Peyer's patch (tissue), 4 donors: ENCODE measurements at regions not wholly inside any gene's neighbourhood (a gene's known extent, or its start where the extent isn't known, plus 50 kb on each side); places are given as distances from the start of the nearest gene placed in this dataset.

Experiments used
- DNase-seq, 3 donors: peaks; one replicate each; pipeline ENCODE4 v3.0.0-alpha.2; 2017 to 2019
- H3K27ac ChIP-seq, 4 donors: fragments of 200-600 bp; sonication (generic); one replicate each; pipeline ENCODE4 v1.5.1; 2016 to 2019
- H3K27me3 ChIP-seq, 2 donors: fragments of 200-600 bp; sonication (generic); one replicate each; pipeline ENCODE4 v1.5.1; 2019
- H3K36me3 ChIP-seq, 3 donors: fragments of 200-600 bp; sonication (generic); one replicate each; pipeline ENCODE4 v1.5.1; 2016 to 2019
- H3K4me1 ChIP-seq, 4 donors: fragments of 200-600 bp; sonication (generic); one replicate each; pipeline ENCODE4 v1.5.1; 2016 to 2019
- H3K4me3 ChIP-seq, 4 donors: fragments of 200-600 bp; sonication (generic); 1 replicate in 3 of 4; 2 replicates in 1 of 4; pipeline ENCODE4 v1.5.1; 2016 to 2019; ENCODE audit warnings: mild to moderate bottlenecking in 1 of 4
- H3K9me3 ChIP-seq, 4 donors: fragments of 200-600 bp; sonication (generic); one replicate each; pipeline ENCODE4 v1.5.1; 2016 to 2019; ENCODE audit warnings: mild to moderate bottlenecking in 1 of 4
- CTCF ChIP-seq, 6 experiments: fragments of 450-650 bp in 4 of 6; fragments of 200-600 bp in 2 of 6; sonication (generic) in 1 of 6; IDR thresholded peaks; one replicate each; pipeline ENCODE4 v1.5.1; 2017 to 2019; ENCODE audit warnings: antibody characterized with exemption in 6 of 6, mild to moderate bottlenecking in 3 of 6, moderate library complexity in 1 of 6
- POLR2A ChIP-seq, 2 donors: fragments of 450-650 bp; IDR thresholded peaks; one replicate each; pipeline ENCODE4 v1.5.1; 2017; ENCODE audit warnings: antibody characterized with exemption in 2 of 2, mild to moderate bottlenecking in 2 of 2, moderate library complexity in 2 of 2

GRCh38 chr17:77395501-77396048 lies 254.8 kb downstream of the SEC14L1 start:
- peaks cover 15 to 63% (median 28%) of the 10 kb centered on the region in 4 donors for H3K4me1 ChIP-seq
- TF ChIP-seq POLR2A (IDR thresholded peaks at IDR 0.05) (no peak), CTCF (IDR thresholded peaks at IDR 0.05) (no peak)
- no peak overlapping the region for H3K27ac ChIP-seq
- H3K4me3 ChIP-seq = no peak overlapping the region
- H3K9me3 ChIP-seq = no peaks in the 10 kb centered on the region
- no peaks in the 10 kb centered on the region for H3K36me3 ChIP-seq
- no peak for DNase-seq
- H3K27me3 ChIP-seq = no peaks in the 10 kb centered on the region

- Histone ChIP-seq H3K4me1 (peaks cover 17 to 53% (median 23%) of the 10 kb centered on the region in 4 donors), H3K27ac (no peak overlapping the region)
Observed at GRCh38 chr17:77396610-77397009, 255.8 kb downstream of the SEC14L1 start.

GRCh38 chr17:77398274-77398673 lies 257.5 kb downstream of the SEC14L1 start:
- Histone ChIP-seq H3K9me3 (no peaks in the 10 kb centered on the region), H3K4me1 (peaks cover 8 to 36% (median 12%) of the 10 kb centered on the region in 4 donors), H3K27ac (no peak overlapping the region), H3K36me3 (peaks cover 0 to 17% (median 0%) of the 10 kb centered on the region in 3 donors), H3K27me3 (no peaks in the 10 kb centered on the region), H3K4me3 (no peak overlapping the region)
- TF ChIP-seq POLR2A (IDR thresholded peaks at IDR 0.05) = no peak
- TF ChIP-seq CTCF (IDR thresholded peaks at IDR 0.05) = no peak
- no peak for DNase-seq

More at GRCh38 chr17:77396610-77397009, 255.8 kb downstream of the SEC14L1 start:
- Histone ChIP-seq H3K27me3 (no peaks in the 10 kb centered on the region), H3K9me3 (no peaks in the 10 kb centered on the region), H3K4me3 (no peak overlapping the region), H3K36me3 (peaks cover 0 to under 1% (median 0%) of the 10 kb centered on the region in 3 donors)
- TF ChIP-seq POLR2A (IDR thresholded peaks at IDR 0.05) = no peak
- TF ChIP-seq CTCF (IDR thresholded peaks at IDR 0.05) = no peak
- no peak for DNase-seq

DNA sequence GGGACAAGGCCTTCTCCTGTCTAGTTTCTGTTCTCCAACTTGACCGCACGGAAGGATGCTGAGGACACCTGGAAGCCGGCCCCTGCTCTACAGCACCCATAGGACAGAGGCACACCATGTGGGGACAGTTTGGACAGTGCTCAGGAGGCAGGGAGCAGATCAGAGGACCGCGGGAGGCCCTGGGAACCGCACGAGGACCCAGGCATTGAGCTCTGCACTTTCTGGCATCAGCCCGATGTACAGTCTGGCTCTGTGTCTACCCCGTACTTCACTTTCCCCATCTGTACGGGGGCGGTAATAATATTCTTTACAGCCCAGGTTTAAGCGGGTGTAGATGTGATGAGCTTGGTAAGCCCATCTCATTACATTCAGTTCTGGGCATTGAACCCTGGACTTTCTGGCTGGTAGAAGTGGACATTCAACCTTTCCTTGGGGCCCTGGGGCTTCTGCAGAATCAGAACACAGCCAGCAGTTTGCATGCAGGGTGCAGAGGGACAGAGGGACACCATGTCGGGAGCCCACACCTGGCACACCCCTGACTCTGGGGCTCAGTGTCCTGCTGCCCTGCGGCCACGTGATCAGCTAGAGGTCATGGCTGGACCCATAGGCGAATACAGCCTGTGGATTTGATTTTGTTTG lies 258.7 kb downstream of the SEC14L1 start:
- DNase-seq = no peak
- H3K4me1 ChIP-seq = peaks cover 3 to 36% (median 17%) of the 10 kb centered on the region in 4 donors
- peak overlapping the region in 1 of 4 donors; percentile 81 for H3K27ac ChIP-seq
- TF ChIP-seq POLR2A (IDR thresholded peaks at IDR 0.05) = no peak
- no peak for TF ChIP-seq CTCF (IDR thresholded peaks at IDR 0.05)
- no peaks in the 10 kb centered on the region for H3K9me3 ChIP-seq
- peaks cover 0 to 23% (median 0%) of the 10 kb centered on the region in 3 donors for H3K36me3 ChIP-seq
- H3K4me3 ChIP-seq = no peak overlapping the region
- H3K27me3 ChIP-seq = no peaks in the 10 kb centered on the region

- peak overlapping the region in 1 of 4 donors; percentile 26 for H3K4me3 ChIP-seq
- H3K27ac ChIP-seq = peak overlapping the region in 3 of 4 donors; percentile 24 to 81 (median 45)
- peaks cover 0 to 23% (median 0%) of the 10 kb centered on the region in 3 donors for H3K36me3 ChIP-seq
- no peak for TF ChIP-seq POLR2A (IDR thresholded peaks at IDR 0.05)
- peak; percentile 15 to 59 (median 43) for TF ChIP-seq CTCF (IDR thresholded peaks at IDR 0.05)
- peak in 2 of 3 donors; percentile 76 to 82 for DNase-seq
- peaks cover 0 to 36% (median 21%) of the 10 kb centered on the region in 4 donors for H3K4me1 ChIP-seq
- H3K27me3 ChIP-seq = no peaks in the 10 kb centered on the region
- no peaks in the 10 kb centered on the region for H3K9me3 ChIP-seq
Observed at GRCh38 chr17:77400445-77400870, 259.7 kb downstream of the SEC14L1 start.
